Mesothelial cell of epicardium (in vitro differentiated cells): ENCODE measurements at regions not wholly inside any gene's neighbourhood (a gene's known extent, or its start where the extent isn't known, plus 50 kb on each side); places are given as distances from the start of the nearest gene placed in this dataset.

Experiments
- DNase-seq, 2 experiments: peaks; one replicate each; pipeline ENCODE4 v3.0.0; 2021; ENCODE audit warnings: low spot score in 2 of 2; ENCODE audit not compliant: unreplicated experiment in 2 of 2
- H3K27ac Mint-ChIP-seq: 2 replicates; pipeline ENCODE4 v1.8.0; 2021; ENCODE audit warnings: mixed read lengths
- H3K27me3 Mint-ChIP-seq: 2 replicates; pipeline ENCODE4 v1.8.0; 2021; ENCODE audit warnings: low read depth, mixed read lengths
- H3K36me3 Mint-ChIP-seq: 2 replicates; pipeline ENCODE4 v1.8.0; 2021; ENCODE audit warnings: mixed read lengths
- H3K4me1 Mint-ChIP-seq: 2 replicates; pipeline ENCODE4 v1.8.0; 2021; ENCODE audit warnings: mixed read lengths
- H3K4me3 Mint-ChIP-seq: 2 replicates; pipeline ENCODE4 v1.8.0; 2021; ENCODE audit warnings: mild to moderate bottlenecking, moderate library complexity, mixed read lengths
- H3K9me3 Mint-ChIP-seq: 2 replicates; pipeline ENCODE4 v1.8.0; 2021; ENCODE audit warnings: mixed read lengths
- CTCF ChIP-seq: fragments of 200-600 bp; sonication (generic); IDR thresholded peaks from one replicate; pipeline ENCODE4 v1.5.0; 2021; ENCODE audit warnings: antibody characterized with exemption; ENCODE audit not compliant: unreplicated experiment

GRCh38 chr3:182726258-182727142 lies 66.8 kb upstream of the ATP11B start:
- Mint-ChIP-seq H3K27ac (peak overlapping the region; percentile 99), H3K9me3 (no peaks in the 10 kb centered on the region), H3K27me3 (no peaks in the 10 kb centered on the region), H3K4me1 (peaks cover 28% of the 10 kb centered on the region), H3K4me3 (peak overlapping the region; percentile 56), H3K36me3 (no peaks in the 10 kb centered on the region)
- TF ChIP-seq CTCF: no peak
- no peak for DNase-seq

DNA sequence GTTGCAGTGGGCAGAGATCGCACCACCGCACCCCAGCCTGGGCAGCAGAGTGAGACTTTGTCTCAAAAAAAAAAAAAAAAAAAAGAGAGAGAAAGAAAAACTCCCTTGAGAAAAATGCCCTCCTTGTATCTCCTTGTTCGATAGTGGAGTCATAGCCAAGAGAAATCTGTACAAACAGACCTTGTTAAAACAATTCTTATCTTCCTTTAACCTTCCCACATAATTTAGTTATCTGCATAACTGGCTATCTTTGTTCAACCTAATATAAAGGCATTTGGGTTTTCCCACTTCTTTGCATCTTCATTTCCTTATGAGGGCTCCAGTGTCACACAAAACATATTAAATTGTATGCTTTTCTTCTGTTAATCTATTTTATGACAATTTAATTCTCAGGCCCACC lies 65.1 kb upstream of the ATP11B start:
- Mint-ChIP-seq H3K9me3 (no peaks in the 10 kb centered on the region), H3K36me3 (no peaks in the 10 kb centered on the region), H3K4me1 (peaks cover 28% of the 10 kb centered on the region), H3K27ac (peak overlapping the region; percentile 5), H3K4me3 (no peak overlapping the region), H3K27me3 (no peaks in the 10 kb centered on the region)
- DNase-seq: no peak
- no peak for TF ChIP-seq CTCF

GRCh38 chr3:182729903-182730674 lies 63.2 kb upstream of the ATP11B start:
- H3K27me3 Mint-ChIP-seq: no peaks in the 10 kb centered on the region
- H3K27ac Mint-ChIP-seq: no peak overlapping the region
- no peaks in the 10 kb centered on the region for H3K9me3 Mint-ChIP-seq
- H3K4me1 Mint-ChIP-seq: peaks cover 25% of the 10 kb centered on the region
- H3K36me3 Mint-ChIP-seq: no peaks in the 10 kb centered on the region
- no peak for TF ChIP-seq CTCF
- H3K4me3 Mint-ChIP-seq: no peak overlapping the region
- DNase-seq: no peak

DNA sequence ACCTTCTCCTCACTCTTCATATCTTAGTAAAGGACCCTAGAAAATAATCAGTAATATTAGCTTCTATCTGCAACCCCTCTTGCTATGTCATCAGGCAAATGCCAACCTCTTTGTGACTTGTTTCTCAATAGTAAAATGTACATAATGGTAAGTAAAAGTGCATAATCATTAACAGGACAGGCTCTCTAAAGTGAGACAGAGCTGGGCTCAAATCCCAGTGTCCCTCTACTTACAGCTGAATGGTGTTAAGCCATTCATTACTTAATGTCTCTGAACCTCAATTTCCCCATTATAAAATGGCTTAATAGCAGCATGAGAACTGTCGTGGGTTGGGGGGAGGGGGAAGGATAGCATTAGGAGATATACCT lies 62.6 kb upstream of the ATP11B start:
- Mint-ChIP-seq H3K27me3 (no peaks in the 10 kb centered on the region), H3K4me1 (peaks cover 25% of the 10 kb centered on the region), H3K27ac (no peak overlapping the region), H3K4me3 (no peak overlapping the region), H3K36me3 (no peaks in the 10 kb centered on the region), H3K9me3 (no peaks in the 10 kb centered on the region)
- TF ChIP-seq CTCF: no peak
- no peak for DNase-seq

- H3K36me3 Mint-ChIP-seq: no peaks in the 10 kb centered on the region
- no peak for TF ChIP-seq CTCF
- H3K9me3 Mint-ChIP-seq: no peaks in the 10 kb centered on the region
- peaks cover 18% of the 10 kb centered on the region for H3K4me1 Mint-ChIP-seq
- H3K4me3 Mint-ChIP-seq: no peak overlapping the region
- DNase-seq: no peak
- H3K27me3 Mint-ChIP-seq: no peaks in the 10 kb centered on the region
- no peak overlapping the region for H3K27ac Mint-ChIP-seq
These were observed 61.5 kb upstream of the ATP11B start for GRCh38 chr3:182731764-182732163.
